GM21737 (cell line): ENCODE measurements at regions not wholly inside any gene's neighbourhood (a gene's known extent, or its start where the extent isn't known, plus 50 kb on each side); places are given as distances from the start of the nearest gene placed in this dataset.

ENCODE experiments used
- ATAC-seq: cut with Tn5 transposase; IDR thresholded peaks from one replicate; pipeline ENCODE4 v1.9.1; 2021; ENCODE audit warnings: mild to moderate bottlenecking, moderate library complexity; ENCODE audit not compliant: unreplicated experiment

- no peak for ATAC-seq
Measured at GRCh38 chr16:86663685-86664521, 85.6 kb downstream of the FOXL1 start.

GRCh38 chr16:86664522-86665318 is 86.4 kb downstream of the FOXL1 start:
- peak; percentile 71 for ATAC-seq

- peak; percentile 6 for ATAC-seq
Measured at GRCh38 chr16:86665319-86665675, 86.9 kb downstream of the FOXL1 start.

GRCh38 chr16:86665929-86666328 is 87.6 kb downstream of the FOXL1 start:
- ATAC-seq, result no peak

- ATAC-seq, result no peak
Measured at GRCh38 chr16:86667035-86667434, 88.7 kb downstream of the FOXL1 start.

GRCh38 chr16:86668136-86668910 is 90.0 kb downstream of the FOXL1 start:
- ATAC-seq, result no peak

- no peak for ATAC-seq
Measured at GRCh38 chr16:86669285-86669805, 91.0 kb downstream of the FOXL1 start.

- no peak for ATAC-seq
Measured at GRCh38 chr16:86669937-86670749, 91.8 kb downstream of the FOXL1 start.

GRCh38 chr16:86670750-86671234 is 92.4 kb downstream of the FOXL1 start:
- ATAC-seq, result no peak

GRCh38 chr16:86671486-86672178 is 93.3 kb downstream of the FOXL1 start:
- ATAC-seq, result no peak

- ATAC-seq, result no peak
Measured at GRCh38 chr16:86672179-86672863, 94.0 kb downstream of the FOXL1 start.

GRCh38 chr16:86673090-86673955 is 95.0 kb downstream of the FOXL1 start:
- ATAC-seq, result no peak

- no peak for ATAC-seq
Measured at GRCh38 chr16:86673956-86674453, 95.7 kb downstream of the FOXL1 start.

- ATAC-seq, result no peak
Measured at GRCh38 chr16:86676254-86676670, 97.9 kb downstream of the FOXL1 start.

- no peak for ATAC-seq
Measured at GRCh38 chr16:86679490-86679889, 101.1 kb downstream of the FOXL1 start.

- ATAC-seq, result no peak
Measured at GRCh38 chr16:86680162-86680561, 101.8 kb downstream of the FOXL1 start.

- ATAC-seq, result no peak
Measured at GRCh38 chr16:86680661-86681030, 102.3 kb downstream of the FOXL1 start.
